ENCODE measurements at regions not wholly inside any gene's neighbourhood (a gene's known extent, or its start where the extent isn't known, plus 50 kb on each side); places are given as distances from the start of the nearest gene placed in this dataset.
"Not testable (repeated sequence)": the region's sequence is repeated elsewhere in the genome, so short reads cannot be mapped to it uniquely, and the experiment has no call there.

GRCh38 chr4:160372390-160372789 lies 1269.5 kb downstream of the RAPGEF2 start:
- DNase-seq = no peak

- no peak for DNase-seq
These were observed 1271.0 kb downstream of the RAPGEF2 start for GRCh38 chr4:160373911-160374310.

DNA sequence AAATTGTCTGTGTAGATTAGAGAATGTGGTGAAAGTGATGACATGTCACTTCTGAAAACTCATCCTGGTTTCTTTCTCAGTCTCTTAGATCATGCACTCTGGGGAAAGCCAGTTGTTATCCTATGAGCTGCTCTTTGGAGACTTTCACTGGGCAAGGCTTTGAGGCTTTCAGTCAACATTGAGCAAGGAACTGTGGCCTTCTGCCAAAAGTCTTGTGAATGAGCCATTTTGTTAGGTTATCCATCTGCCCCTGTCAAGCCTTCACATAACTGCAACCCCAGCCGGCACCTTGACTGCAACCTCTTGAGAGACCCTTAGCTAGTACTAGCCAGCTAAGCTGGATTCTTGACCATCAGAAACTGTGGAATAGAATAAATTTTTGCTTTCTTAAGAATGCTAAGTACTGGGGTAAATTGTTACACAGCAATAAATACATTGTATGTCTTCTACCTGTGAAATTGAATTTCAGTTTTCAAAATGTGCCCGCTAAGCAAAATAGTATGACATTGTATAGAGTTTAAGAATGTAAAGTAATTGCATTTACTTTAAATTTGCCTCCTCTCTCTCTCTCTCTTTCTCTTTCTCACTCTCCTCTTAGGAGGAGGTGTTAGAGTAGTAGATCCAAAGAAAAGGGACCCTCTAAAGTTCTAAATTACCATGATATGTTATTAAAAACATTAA lies 1273.0 kb downstream of the RAPGEF2 start:
- DNase-seq = no peak

DNA sequence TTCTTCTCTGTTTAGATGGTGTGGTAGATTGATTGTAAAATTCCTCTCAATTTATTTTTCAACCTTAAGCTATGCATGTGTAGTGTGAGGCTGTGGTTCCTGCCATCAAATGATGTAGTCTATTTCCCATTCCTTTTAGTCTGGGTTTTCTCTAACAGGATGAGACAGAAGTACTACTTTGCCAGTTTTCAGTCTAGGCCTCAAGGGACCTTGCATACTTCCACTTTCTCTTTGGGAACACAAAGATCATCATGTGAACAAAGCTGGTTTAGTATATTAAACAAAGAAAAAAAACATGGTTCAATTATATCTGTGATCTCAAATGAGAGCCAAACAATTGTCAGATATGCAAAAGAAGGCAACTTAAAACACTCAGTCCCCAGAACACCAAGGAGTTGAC lies 1284.0 kb downstream of the RAPGEF2 start:
- no peak for DNase-seq

- no peak for DNase-seq
These were observed 1296.9 kb downstream of the RAPGEF2 start for GRCh38 chr4:160399826-160400225.

GRCh38 chr4:160403081-160403480 lies 1300.2 kb downstream of the RAPGEF2 start:
- DNase-seq = no peak

DNA sequence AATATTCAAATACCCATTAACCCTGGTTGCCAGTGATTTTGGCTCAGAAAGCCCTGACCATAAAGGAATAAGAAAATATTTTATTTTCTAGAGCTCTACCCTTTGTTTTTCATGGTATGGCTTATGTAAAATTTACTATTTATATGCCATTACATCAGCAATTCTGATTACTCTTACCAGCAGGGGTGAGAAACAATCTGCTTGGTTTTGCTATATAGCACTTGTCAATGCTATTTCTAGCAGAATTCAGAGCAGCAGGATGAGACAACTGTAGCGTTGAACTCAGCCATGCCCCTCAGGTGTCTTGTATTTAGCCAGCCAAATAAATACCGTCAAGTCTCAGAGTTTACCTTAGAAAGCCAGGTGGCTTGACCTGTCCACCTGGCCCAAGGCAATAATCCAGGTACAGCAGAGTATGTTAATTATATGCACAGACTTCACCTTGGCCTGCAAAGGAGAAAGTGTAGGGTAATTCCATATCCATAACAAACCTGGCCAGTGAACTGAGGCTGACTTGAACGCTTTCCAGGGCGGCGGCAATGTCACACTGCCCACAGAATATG lies 1303.5 kb downstream of the RAPGEF2 start:
- DNase-seq = no peak

DNA sequence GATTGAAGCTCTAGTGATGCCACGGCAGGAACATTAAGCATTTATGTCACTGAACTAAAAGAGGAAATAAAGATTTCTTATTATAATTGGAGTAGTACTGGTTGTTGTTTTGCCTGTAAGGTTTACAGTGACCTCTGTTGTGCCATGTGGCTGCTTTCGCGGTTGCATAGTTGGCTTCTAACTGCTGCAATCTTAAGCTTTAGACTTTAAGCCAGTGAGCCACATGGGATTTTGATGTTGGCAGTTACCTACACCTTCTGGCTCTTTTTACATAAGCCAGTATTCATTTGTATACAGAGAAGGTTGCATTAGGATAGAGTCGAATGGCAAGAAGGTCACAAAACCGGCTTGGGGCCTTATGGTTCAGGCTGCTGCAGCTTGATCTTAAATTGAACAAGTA lies 1311.6 kb downstream of the RAPGEF2 start:
- no peak for DNase-seq

- no peak for DNase-seq
These were observed 1321.1 kb downstream of the RAPGEF2 start for GRCh38 chr4:160423879-160424451.

DNA sequence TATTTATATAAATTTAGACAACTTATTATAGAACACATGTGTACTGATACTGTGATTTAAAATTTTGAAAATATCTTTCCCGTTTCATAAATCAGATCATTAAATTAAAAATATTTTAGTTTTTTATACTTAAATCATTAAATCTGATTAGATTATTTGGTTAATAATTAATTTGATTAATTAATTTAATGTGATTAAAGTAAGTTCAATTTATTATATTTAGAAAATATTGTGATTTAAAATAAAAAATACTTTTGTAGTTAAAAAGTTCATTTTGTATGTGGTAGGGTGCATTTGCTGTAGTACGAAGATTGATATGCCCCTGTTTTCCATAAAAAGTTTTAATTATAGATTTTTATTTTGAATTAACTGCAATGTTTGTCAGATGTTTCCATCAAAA lies 1323.4 kb downstream of the RAPGEF2 start:
- no peak for DNase-seq

GRCh38 chr4:160450876-160451275 lies 1348.0 kb downstream of the RAPGEF2 start:
- DNase-seq = no peak

DNA sequence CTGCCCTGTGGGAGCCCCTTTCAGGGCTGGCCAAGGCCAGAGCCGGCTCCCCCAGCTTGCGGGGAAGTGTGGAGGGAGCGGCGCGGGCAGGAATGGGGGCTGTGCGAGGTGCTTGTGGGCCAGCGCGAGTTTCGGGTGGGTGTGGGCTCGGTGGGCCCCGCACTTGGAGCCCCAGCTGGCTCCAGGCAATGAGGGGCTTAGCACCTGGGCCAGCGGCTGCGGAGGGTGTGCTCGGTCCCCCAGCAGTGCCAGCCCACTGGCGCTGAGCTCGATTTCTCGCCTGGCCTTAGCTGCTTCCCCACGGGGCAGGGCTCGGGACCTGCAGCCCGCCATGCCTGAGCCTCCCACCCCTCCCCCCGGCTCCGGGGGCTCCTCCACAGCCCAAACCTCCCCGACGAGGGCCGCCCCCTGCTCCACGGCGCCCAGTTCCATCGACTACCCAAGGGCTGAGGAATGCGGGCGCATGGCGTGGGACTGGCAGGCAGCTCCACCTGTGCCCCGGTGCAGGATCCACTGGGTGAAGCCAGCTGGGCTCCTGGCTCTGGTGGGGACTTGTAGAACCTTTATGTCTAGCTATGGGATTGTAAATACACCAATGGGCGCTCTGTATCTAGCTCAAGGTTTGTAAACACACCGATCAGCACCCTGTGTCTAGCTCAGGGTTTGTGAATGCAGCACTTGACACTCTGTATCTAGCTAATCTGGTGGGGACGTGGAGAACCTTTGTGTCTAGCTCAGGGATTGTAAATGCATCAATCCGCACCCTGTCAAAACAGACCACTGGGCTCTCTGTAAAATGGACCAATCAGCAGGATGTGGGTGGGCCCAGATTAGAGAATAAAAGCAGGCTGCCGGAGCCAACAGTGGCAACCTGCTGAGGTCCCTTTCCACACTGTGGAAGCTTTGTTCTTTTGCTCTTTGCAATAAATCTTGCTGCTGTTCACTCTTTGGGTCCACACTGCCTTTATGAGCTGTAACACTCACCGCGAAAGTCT lies 1379.1 kb downstream of the RAPGEF2 start:
- not testable (repeated sequence) for DNase-seq

DNA sequence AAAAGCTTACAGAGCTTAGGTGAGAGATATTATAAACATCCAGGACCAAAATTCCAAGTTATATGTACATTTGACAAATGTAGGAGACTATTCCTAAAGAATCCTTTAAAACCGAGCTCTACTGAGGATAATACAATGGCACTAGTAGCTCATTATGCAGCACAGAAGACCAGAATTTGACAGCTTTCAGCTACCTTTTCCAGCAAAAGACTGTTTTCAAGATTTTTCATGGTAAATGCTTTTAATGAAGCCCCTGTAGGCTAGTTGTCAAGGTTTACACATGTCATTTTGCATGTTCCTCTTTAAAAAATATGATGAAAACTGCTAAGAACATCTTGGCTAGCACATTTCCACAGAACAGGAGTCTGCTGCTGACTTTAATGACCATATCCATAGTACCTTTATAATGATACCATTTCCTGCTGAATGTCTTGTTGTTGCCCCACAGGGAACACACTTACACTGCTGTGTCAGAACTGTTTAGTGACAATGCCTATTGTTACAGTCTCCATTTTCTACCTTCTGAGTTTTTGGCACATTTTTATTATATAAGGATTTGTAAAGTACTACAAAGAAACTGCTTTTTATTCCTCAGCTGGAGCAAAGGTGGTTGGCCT lies 1382.3 kb downstream of the RAPGEF2 start:
- DNase-seq = no peak

GRCh38 chr4:160492181-160492580 lies 1389.3 kb downstream of the RAPGEF2 start:
- no peak for DNase-seq

- no peak for DNase-seq
These were observed 1390.3 kb downstream of the RAPGEF2 start for GRCh38 chr4:160493206-160493605.

DNA sequence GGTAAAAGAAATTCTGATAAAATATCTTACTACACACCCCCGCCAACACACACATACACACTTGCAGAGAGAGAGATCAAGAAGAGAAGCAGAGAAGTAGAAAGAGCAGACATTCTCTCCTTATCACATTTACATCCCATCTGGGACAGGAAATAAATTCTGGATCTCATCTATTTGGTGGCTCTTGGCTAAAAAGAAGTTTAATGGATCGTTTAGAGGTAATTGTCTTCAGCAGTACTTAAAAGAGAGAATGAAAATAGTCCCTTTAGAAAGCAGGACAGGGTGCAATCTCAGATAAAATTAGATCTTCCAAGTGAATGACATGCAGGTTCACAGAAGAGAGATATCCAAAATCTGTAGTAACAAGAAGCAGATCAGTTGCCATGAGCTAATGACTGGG lies 1392.5 kb downstream of the RAPGEF2 start:
- no peak for DNase-seq

- no peak for DNase-seq
These were observed 1395.3 kb downstream of the RAPGEF2 start for GRCh38 chr4:160498211-160498610.

- DNase-seq = no peak
These were observed 1402.8 kb downstream of the RAPGEF2 start for GRCh38 chr4:160505724-160506123.

DNA sequence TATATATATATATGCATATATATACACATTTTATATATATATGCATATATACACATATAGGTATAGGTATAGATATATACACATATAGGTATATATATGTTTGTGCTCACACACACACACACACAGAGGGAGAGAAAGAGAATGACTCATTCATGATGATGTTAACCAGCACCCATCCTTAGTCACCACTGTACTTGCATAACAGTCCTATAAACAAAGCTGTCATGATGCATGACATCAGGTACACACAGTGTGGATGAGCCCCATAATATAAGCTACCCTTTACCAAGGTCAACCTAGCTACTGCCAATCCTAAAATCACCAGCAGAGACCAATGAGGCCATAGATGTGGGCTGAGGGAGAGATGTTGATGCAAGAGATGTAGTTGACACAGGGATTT lies 1408.0 kb downstream of the RAPGEF2 start:
- no peak for DNase-seq

- no peak for DNase-seq
These were observed 1411.2 kb downstream of the RAPGEF2 start for GRCh38 chr4:160514126-160514525.

DNA sequence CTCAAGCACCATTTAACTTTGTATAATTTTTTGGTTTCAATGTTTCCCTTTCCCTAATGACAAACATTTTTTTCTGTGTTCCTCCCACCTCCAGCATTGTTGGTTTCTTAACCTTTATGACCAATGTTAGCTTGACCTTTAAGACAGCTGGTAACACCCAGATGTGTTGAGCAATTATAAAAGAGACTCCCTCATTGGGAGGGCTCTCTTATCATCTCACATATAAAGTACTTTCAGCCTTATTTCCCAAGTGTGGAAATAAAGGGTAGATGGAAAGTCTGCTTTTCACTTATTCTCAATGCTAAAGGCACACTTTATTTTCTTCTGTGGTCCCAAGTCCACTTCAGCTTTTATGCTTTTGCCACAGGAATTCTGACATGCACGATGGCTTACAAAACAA lies 1420.4 kb downstream of the RAPGEF2 start:
- DNase-seq = no peak

- no peak for DNase-seq
These were observed 1434.8 kb downstream of the RAPGEF2 start for GRCh38 chr4:160537681-160538080.

- no peak for DNase-seq
These were observed 1443.3 kb downstream of the RAPGEF2 start for GRCh38 chr4:160546201-160546600.

Data from CD4-positive, alpha-beta T cell treated with Interleukin-10 for 1 hour (primary cell).